ENCODE measurements at regions not wholly inside any gene's neighbourhood (a gene's known extent, or its start where the extent isn't known, plus 50 kb on each side); places are given as distances from the start of the nearest gene placed in this dataset.

GRCh38 chr18:52174220-52174619 is 165.8 kb upstream of the DCC start:
- no peak overlapping the region for H3K4me2 ChIP-seq (ENCODE audit: insufficient read depth, low read length)
- DNase-seq (no peak), ATAC-seq (ENCODE audit: insufficient read depth, low read depth) (no peak)

GRCh38 chr18:52175406-52175805 is 164.6 kb upstream of the DCC start:
- TF ChIP-seq EZH2 (IDR thresholded peaks at IDR 0.05; ENCODE audit: borderline replicate concordance, low read depth, low read length, severe bottlenecking) (no peak), CTCF (IDR thresholded peaks at IDR 0.05; ENCODE audit: borderline replicate concordance, extremely low read depth, low read length, poor library complexity, severe bottlenecking) (no peak)

More at GRCh38 chr18:52174220-52174619, 165.8 kb upstream of the DCC start:
- Histone ChIP-seq H2AFZ (ENCODE audit: low read depth, low read length) (no peak overlapping the region), H3K9me3 (ENCODE audit: insufficient read depth, low read length, severe bottlenecking) (no peaks in the 10 kb centered on the region), H3K27ac (ENCODE audit: low read length) (no peak overlapping the region), H3K9ac (ENCODE audit: low read depth, low read length) (no peak overlapping the region), H3K27me3 (ENCODE audit: insufficient read depth, low read length, poor library complexity) (no peaks in the 10 kb centered on the region), H3K4me1 (ENCODE audit: insufficient read depth, low read length) (no peaks in the 10 kb centered on the region), H3K36me3 (ENCODE audit: insufficient read depth, low read length) (no peaks in the 10 kb centered on the region), H3K4me3 (ENCODE audit: low read depth in 1 of 2, low read length in 2 of 2) (no peak overlapping the region), H3K79me2 (ENCODE audit: insufficient read depth, low read length) (no peaks in the 10 kb centered on the region), H4K20me1 (ENCODE audit: insufficient read depth, low read length) (no peaks in the 10 kb centered on the region)
- TF ChIP-seq EZH2 (IDR thresholded peaks at IDR 0.05; ENCODE audit: borderline replicate concordance, low read depth, low read length, severe bottlenecking): no peak
- TF ChIP-seq CTCF (IDR thresholded peaks at IDR 0.05; ENCODE audit: borderline replicate concordance, extremely low read depth, low read length, poor library complexity, severe bottlenecking): no peak

GRCh38 chr18:52183107-52183506 is 156.9 kb upstream of the DCC start:
- Histone ChIP-seq H3K4me1 (ENCODE audit: insufficient read depth, low read length) (no peaks in the 10 kb centered on the region), H3K9ac (ENCODE audit: low read depth, low read length) (no peak overlapping the region), H3K4me2 (ENCODE audit: insufficient read depth, low read length) (no peak overlapping the region), H4K20me1 (ENCODE audit: insufficient read depth, low read length) (no peaks in the 10 kb centered on the region), H3K27ac (ENCODE audit: low read length) (no peak overlapping the region), H3K79me2 (ENCODE audit: insufficient read depth, low read length) (no peaks in the 10 kb centered on the region), H3K4me3 (ENCODE audit: low read depth in 1 of 2, low read length in 2 of 2) (no peak overlapping the region), H2AFZ (ENCODE audit: low read depth, low read length) (no peak overlapping the region), H3K9me3 (ENCODE audit: insufficient read depth, low read length, severe bottlenecking) (no peaks in the 10 kb centered on the region), H3K36me3 (ENCODE audit: insufficient read depth, low read length) (no peaks in the 10 kb centered on the region), H3K27me3 (ENCODE audit: insufficient read depth, low read length, poor library complexity) (no peaks in the 10 kb centered on the region)
- no peak for DNase-seq
- TF ChIP-seq EZH2 (IDR thresholded peaks at IDR 0.05; ENCODE audit: borderline replicate concordance, low read depth, low read length, severe bottlenecking) (no peak), CTCF (IDR thresholded peaks at IDR 0.05; ENCODE audit: borderline replicate concordance, extremely low read depth, low read length, poor library complexity, severe bottlenecking) (no peak)
- ATAC-seq (ENCODE audit: insufficient read depth, low read depth): no peak

More at GRCh38 chr18:52175406-52175805, 164.6 kb upstream of the DCC start:
- H3K9ac ChIP-seq (ENCODE audit: low read depth, low read length): no peak overlapping the region
- H3K4me2 ChIP-seq (ENCODE audit: insufficient read depth, low read length): no peak overlapping the region
- no peaks in the 10 kb centered on the region for H3K36me3 ChIP-seq (ENCODE audit: insufficient read depth, low read length)
- no peaks in the 10 kb centered on the region for H3K27me3 ChIP-seq (ENCODE audit: insufficient read depth, low read length, poor library complexity)
- H3K4me1 ChIP-seq (ENCODE audit: insufficient read depth, low read length): no peaks in the 10 kb centered on the region
- no peak overlapping the region for H3K27ac ChIP-seq (ENCODE audit: low read length)
- no peak overlapping the region for H2AFZ ChIP-seq (ENCODE audit: low read depth, low read length)
- H3K9me3 ChIP-seq (ENCODE audit: insufficient read depth, low read length, severe bottlenecking): no peaks in the 10 kb centered on the region
- H3K79me2 ChIP-seq (ENCODE audit: insufficient read depth, low read length): no peaks in the 10 kb centered on the region
- ATAC-seq (ENCODE audit: insufficient read depth, low read depth) (no peak), DNase-seq (no peak)
- H4K20me1 ChIP-seq (ENCODE audit: insufficient read depth, low read length): no peaks in the 10 kb centered on the region
- H3K4me3 ChIP-seq (ENCODE audit: low read depth in 1 of 2, low read length in 2 of 2): no peak overlapping the region

- no peaks in the 10 kb centered on the region for H3K36me3 ChIP-seq (ENCODE audit: insufficient read depth, low read length)
- H3K27ac ChIP-seq (ENCODE audit: low read length): no peak overlapping the region
- no peak overlapping the region for H3K4me3 ChIP-seq (ENCODE audit: low read depth in 1 of 2, low read length in 2 of 2)
- H3K79me2 ChIP-seq (ENCODE audit: insufficient read depth, low read length): no peaks in the 10 kb centered on the region
- no peaks in the 10 kb centered on the region for H3K27me3 ChIP-seq (ENCODE audit: insufficient read depth, low read length, poor library complexity)
- no peak overlapping the region for H3K9ac ChIP-seq (ENCODE audit: low read depth, low read length)
- H2AFZ ChIP-seq (ENCODE audit: low read depth, low read length): no peak overlapping the region
- no peak for DNase-seq
- no peaks in the 10 kb centered on the region for H3K9me3 ChIP-seq (ENCODE audit: insufficient read depth, low read length, severe bottlenecking)
- no peak for ATAC-seq (ENCODE audit: insufficient read depth, low read depth)
- no peaks in the 10 kb centered on the region for H4K20me1 ChIP-seq (ENCODE audit: insufficient read depth, low read length)
- H3K4me2 ChIP-seq (ENCODE audit: insufficient read depth, low read length): no peak overlapping the region
- no peaks in the 10 kb centered on the region for H3K4me1 ChIP-seq (ENCODE audit: insufficient read depth, low read length)
- TF ChIP-seq EZH2 (IDR thresholded peaks at IDR 0.05; ENCODE audit: borderline replicate concordance, low read depth, low read length, severe bottlenecking) (no peak), CTCF (IDR thresholded peaks at IDR 0.05; ENCODE audit: borderline replicate concordance, extremely low read depth, low read length, poor library complexity, severe bottlenecking) (no peak)
These were observed 149.8 kb upstream of the DCC start for GRCh38 chr18:52190195-52190594.
